Inferior parietal cortex (tissue), 1 donor: ENCODE measurements at regions not wholly inside any gene's neighbourhood (a gene's known extent, or its start where the extent isn't known, plus 50 kb on each side); places are given as distances from the start of the nearest gene placed in this dataset.
"Not testable (repeated sequence)": the region's sequence is repeated elsewhere in the genome, so short reads cannot be mapped to it uniquely, and the experiment has no call there.

Experiments
- DNase-seq: peaks from one replicate; pipeline ENCODE4 v3.0.0-alpha.2; 2016; ENCODE audit errors: extremely low spot score

- no peak for DNase-seq
Measured at GRCh38 chr5:153360860-153361259, 129.6 kb upstream of the GRIA1 start.

- DNase-seq = no peak
Measured at GRCh38 chr5:153361735-153362409, 128.6 kb upstream of the GRIA1 start.

GRCh38 chr5:153365547-153365946 lies 124.9 kb upstream of the GRIA1 start:
- no peak for DNase-seq

GRCh38 chr5:153367466-153367865 lies 123.0 kb upstream of the GRIA1 start:
- DNase-seq = no peak

- DNase-seq = no peak
Measured at GRCh38 chr5:153372425-153373129, 117.9 kb upstream of the GRIA1 start.

- DNase-seq = no peak
Measured at GRCh38 chr5:153373130-153373498, 117.4 kb upstream of the GRIA1 start.

GRCh38 chr5:153381630-153382029 lies 108.8 kb upstream of the GRIA1 start:
- not testable (repeated sequence) for DNase-seq

GRCh38 chr5:153390569-153390968 lies 99.9 kb upstream of the GRIA1 start:
- DNase-seq = no peak

- no peak for DNase-seq
Measured at GRCh38 chr5:153399595-153399994, 90.9 kb upstream of the GRIA1 start.

- no peak for DNase-seq
Measured at GRCh38 chr5:153400931-153401330, 89.5 kb upstream of the GRIA1 start.

GRCh38 chr5:153402550-153402949 lies 87.9 kb upstream of the GRIA1 start:
- no peak for DNase-seq

- DNase-seq = no peak
Measured at GRCh38 chr5:153403470-153403869, 87.0 kb upstream of the GRIA1 start.

GRCh38 chr5:153404747-153405146 lies 85.7 kb upstream of the GRIA1 start:
- no peak for DNase-seq

- DNase-seq = no peak
Measured at GRCh38 chr5:153421676-153422075, 68.8 kb upstream of the GRIA1 start.

- no peak for DNase-seq
Measured at GRCh38 chr5:153425914-153426313, 64.6 kb upstream of the GRIA1 start.

GRCh38 chr5:153429761-153430380 lies 60.6 kb upstream of the GRIA1 start:
- DNase-seq = no peak

GRCh38 chr5:153432583-153432982 lies 57.9 kb upstream of the GRIA1 start:
- DNase-seq = no peak

- DNase-seq = no peak
Measured at GRCh38 chr5:153437251-153437650, 53.2 kb upstream of the GRIA1 start.

GRCh38 chr5:153439130-153439529 lies 51.3 kb upstream of the GRIA1 start:
- DNase-seq = no peak
